SK-N-SH treated with all-trans-retinoic acid at 6 μM for 48 hours (cell line): ENCODE measurements at regions not wholly inside any gene's neighbourhood (a gene's known extent, or its start where the extent isn't known, plus 50 kb on each side); places are given as distances from the start of the nearest gene placed in this dataset.

Source experiments
- ATAC-seq: fragments of 200-7000 bp; cut with Tn5 transposase; 3 replicates; pipeline ENCODE4 v1.9.1; 2020; ENCODE audit warnings: mild to moderate bottlenecking, moderate library complexity
- ARNTL ChIP-seq: fragments of 450-650 bp; formaldehyde crosslinking; IDR thresholded peaks from 2 replicates; pipeline ENCODE4 v1.5.0; 2020; ENCODE audit warnings: low read depth, mild to moderate bottlenecking, moderate library complexity, borderline replicate concordance
- BACH2 ChIP-seq: fragments of 250-450 bp; sonication (Bioruptor Pico); IDR thresholded peaks from 2 replicates; pipeline ENCODE4 v1.9.0; 2021; ENCODE audit warnings: mild to moderate bottlenecking, borderline replicate concordance
- CREB5 ChIP-seq: fragments of 250-450 bp; sonication (Bioruptor Pico); IDR thresholded peaks from 2 replicates; pipeline ENCODE4 v1.5.1; 2020; ENCODE audit warnings: low read depth, mild to moderate bottlenecking, moderate library complexity
- CSDC2 ChIP-seq: fragments of 250-450 bp; sonication (Bioruptor Pico); IDR thresholded peaks from 2 replicates; pipeline ENCODE4 v1.5.0; 2020; ENCODE audit warnings: mild to moderate bottlenecking, moderate library complexity
- CSRNP3 ChIP-seq: fragments of 250-450 bp; sonication (Bioruptor Pico); IDR thresholded peaks from 2 replicates; pipeline ENCODE4 v1.5.1; 2021; ENCODE audit warnings: mild to moderate bottlenecking, moderate library complexity
- ESRRG ChIP-seq: fragments of 250-450 bp; sonication (Bioruptor Pico); IDR thresholded peaks from 2 replicates; pipeline ENCODE4 v1.6.1; 2021; ENCODE audit warnings: mild to moderate bottlenecking
- GLIS3 ChIP-seq: fragments of 250-450 bp; sonication (Bioruptor Pico); IDR thresholded peaks from 2 replicates; pipeline ENCODE4 v1.5.0; 2020; ENCODE audit warnings: mild to moderate bottlenecking, moderate library complexity
- OSR1 ChIP-seq: fragments of 250-450 bp; sonication (Bioruptor Pico); IDR thresholded peaks from 2 replicates; pipeline ENCODE4 v1.8.0; 2022; ENCODE audit warnings: moderate library complexity, mild to moderate bottlenecking, inconsistent platforms
- POU6F1 ChIP-seq: fragments of 250-450 bp; sonication (Bioruptor Pico); IDR thresholded peaks from 2 replicates; pipeline ENCODE4 v1.8.0; 2021; ENCODE audit warnings: low read depth, mild to moderate bottlenecking, moderate library complexity, borderline replicate concordance
- PPARA ChIP-seq: fragments of 250-450 bp; sonication (Bioruptor Pico); IDR thresholded peaks from 2 replicates; pipeline ENCODE4 v1.5.0; 2020; ENCODE audit warnings: mild to moderate bottlenecking, borderline replicate concordance
- RARB ChIP-seq: fragments of 250-450 bp; sonication (Bioruptor Pico); IDR thresholded peaks from 2 replicates; pipeline ENCODE4 v1.8.0; 2021; ENCODE audit warnings: mild to moderate bottlenecking, moderate library complexity
- SNAI2 ChIP-seq: fragments of 250-450 bp; sonication (Bioruptor Pico); IDR thresholded peaks from 2 replicates; pipeline ENCODE4 v1.5.0; 2020; ENCODE audit warnings: mild to moderate bottlenecking, moderate library complexity
- TCF4 ChIP-seq: fragments of 250-450 bp; sonication (Bioruptor Pico); IDR thresholded peaks from 2 replicates; pipeline ENCODE4 v1.8.0; 2021; ENCODE audit warnings: mild to moderate bottlenecking, moderate library complexity, borderline replicate concordance
- TOX ChIP-seq: fragments of 250-450 bp; sonication (Bioruptor Pico); IDR thresholded peaks from 2 replicates; pipeline ENCODE4 v1.8.0; 2021; ENCODE audit warnings: mild to moderate bottlenecking, moderate library complexity, borderline replicate concordance
- TSHZ2 ChIP-seq: fragments of 250-450 bp; sonication (Bioruptor Pico); IDR thresholded peaks from 2 replicates; pipeline ENCODE4 v1.5.0; 2020; ENCODE audit warnings: mild to moderate bottlenecking, moderate library complexity
- ZC3H10 ChIP-seq: fragments of 250-450 bp; sonication (Bioruptor Pico); IDR thresholded peaks from 2 replicates; pipeline ENCODE4 v1.5.1; 2021; ENCODE audit warnings: mild to moderate bottlenecking, moderate library complexity
- ZFP3 ChIP-seq: fragments of 250-450 bp; sonication (Bioruptor Pico); IDR thresholded peaks from 2 replicates; pipeline ENCODE4 v1.5.0; 2020; ENCODE audit warnings: mild to moderate bottlenecking, moderate library complexity
- ZFP30 ChIP-seq: fragments of 450-650 bp; formaldehyde crosslinking; IDR thresholded peaks from 2 replicates; pipeline ENCODE4 v1.5.0; 2022; ENCODE audit warnings: mild to moderate bottlenecking, moderate library complexity
- ZNF565 ChIP-seq: fragments of 450-650 bp; formaldehyde crosslinking; conservative IDR thresholded peaks from 2 replicates; pipeline ENCODE4 v1.5.0; 2020; ENCODE audit warnings: low read depth, mild to moderate bottlenecking, moderate library complexity
- ZNF70 ChIP-seq: fragments of 450-650 bp; formaldehyde crosslinking; IDR thresholded peaks from 2 replicates; pipeline ENCODE4 v1.5.0; 2020; ENCODE audit warnings: mild to moderate bottlenecking, moderate library complexity
- TF ChIP-seq, protein P1 (sequence below): fragments of 250-450 bp; sonication (Bioruptor Pico); IDR thresholded peaks from 2 replicates; pipeline ENCODE4 v1.8.0; 2020; ENCODE audit warnings: mild to moderate bottlenecking, moderate library complexity, borderline replicate concordance

DNA sequence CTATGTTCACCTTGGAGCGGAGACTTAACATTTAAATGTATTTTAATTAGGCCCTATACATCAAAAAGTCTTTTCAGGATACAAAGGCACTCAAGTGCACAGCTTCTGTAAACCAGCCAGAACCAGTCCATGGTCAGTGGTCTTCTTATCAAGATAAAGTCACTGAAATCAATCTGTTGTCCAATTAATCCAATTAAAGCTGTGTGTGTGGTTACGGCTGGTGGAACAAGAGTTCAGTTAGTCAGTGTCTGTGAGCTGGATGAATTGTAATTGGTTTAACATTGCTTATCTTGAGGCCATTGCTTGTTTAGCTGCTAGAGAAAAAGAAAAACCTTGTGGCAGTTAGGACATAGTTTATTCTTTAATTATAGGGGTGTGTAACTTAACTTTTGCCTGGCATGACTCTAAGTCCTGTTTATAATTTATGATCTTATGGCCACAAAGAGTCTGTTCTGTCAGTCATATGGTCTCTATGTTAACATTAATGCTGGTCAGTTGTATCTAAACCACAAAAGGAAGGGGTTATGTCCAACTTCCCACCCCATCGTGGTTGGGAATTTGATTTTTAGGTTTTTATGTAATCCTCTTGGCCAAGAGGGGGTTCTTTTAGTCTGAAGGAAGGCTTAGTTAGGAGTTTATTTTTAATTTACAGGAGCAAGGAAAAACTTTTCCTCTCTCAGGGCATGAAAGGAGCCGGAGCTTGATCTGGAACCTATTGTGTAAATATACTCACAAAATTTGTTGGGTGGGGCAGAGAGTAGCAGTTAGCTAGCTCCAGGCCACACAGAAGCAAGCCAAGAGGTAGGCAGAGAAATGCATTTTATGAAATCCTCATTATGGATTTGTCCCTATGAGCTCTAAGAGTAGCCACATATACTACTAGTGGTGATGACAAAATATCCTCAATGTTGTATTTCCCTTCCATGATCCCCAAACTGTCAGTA is 665.7 kb upstream of the ACTRT1 start:
- no peak for ATAC-seq
- TF ChIP-seq POU6F1 = no peak
- no peak; the same call in 1 of the 2 replicates for TF ChIP-seq TCF4 (CRISPR knock-in tag)
- TF ChIP-seq PPARA = no peak
- TF ChIP-seq ZC3H10 = no peak
- TF ChIP-seq ESRRG (CRISPR knock-in tag) = no peak
- no peak for TF ChIP-seq CREB5 (CRISPR knock-in tag)
- no peak for TF ChIP-seq SNAI2 (CRISPR knock-in tag)
- no peak for TF ChIP-seq RARB (CRISPR knock-in tag)
- no peak for TF ChIP-seq ZFP30
- no peak for TF ChIP-seq ARNTL (CRISPR knock-in tag)

DNA sequence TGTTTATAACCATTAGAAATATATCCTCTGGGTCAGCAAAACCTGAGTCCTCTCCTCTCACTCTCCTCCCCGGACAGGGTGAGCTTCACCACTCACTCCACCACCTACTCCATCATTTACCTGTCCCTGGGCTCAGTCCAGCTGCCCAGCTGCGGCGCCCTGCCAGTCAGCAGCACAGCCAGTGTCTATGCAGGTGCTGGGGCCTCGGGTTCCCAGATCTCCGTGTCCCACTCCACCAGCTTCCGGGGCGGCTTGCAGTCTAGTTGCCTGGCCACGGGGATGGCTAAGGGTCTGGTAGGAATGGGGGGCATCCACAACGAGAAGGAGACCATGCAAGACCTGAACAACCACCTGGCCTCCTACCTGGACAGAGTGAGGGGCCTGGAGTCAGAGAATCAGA is 662.2 kb upstream of the ACTRT1 start:
- no peak for ATAC-seq
- TF ChIP-seq CREB5 (CRISPR knock-in tag) (no peak), TOX (CRISPR knock-in tag) (no peak), GLIS3 (CRISPR knock-in tag) (no peak)
- TF ChIP-seq, protein P1, sequence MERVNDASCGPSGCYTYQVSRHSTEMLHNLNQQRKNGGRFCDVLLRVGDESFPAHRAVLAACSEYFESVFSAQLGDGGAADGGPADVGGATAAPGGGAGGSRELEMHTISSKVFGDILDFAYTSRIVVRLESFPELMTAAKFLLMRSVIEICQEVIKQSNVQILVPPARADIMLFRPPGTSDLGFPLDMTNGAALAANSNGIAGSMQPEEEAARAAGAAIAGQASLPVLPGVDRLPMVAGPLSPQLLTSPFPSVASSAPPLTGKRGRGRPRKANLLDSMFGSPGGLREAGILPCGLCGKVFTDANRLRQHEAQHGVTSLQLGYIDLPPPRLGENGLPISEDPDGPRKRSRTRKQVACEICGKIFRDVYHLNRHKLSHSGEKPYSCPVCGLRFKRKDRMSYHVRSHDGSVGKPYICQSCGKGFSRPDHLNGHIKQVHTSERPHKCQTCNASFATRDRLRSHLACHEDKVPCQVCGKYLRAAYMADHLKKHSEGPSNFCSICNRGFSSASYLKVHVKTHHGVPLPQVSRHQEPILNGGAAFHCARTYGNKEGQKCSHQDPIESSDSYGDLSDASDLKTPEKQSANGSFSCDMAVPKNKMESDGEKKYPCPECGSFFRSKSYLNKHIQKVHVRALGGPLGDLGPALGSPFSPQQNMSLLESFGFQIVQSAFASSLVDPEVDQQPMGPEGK = no peak

- TF ChIP-seq TCF4 (CRISPR knock-in tag) (peak; percentile 11; the same call in 1 of the 2 replicates), ARNTL (CRISPR knock-in tag) (no peak)
- ATAC-seq = no peak
Observed at GRCh38 chrX:128699716-128700285, 647.6 kb upstream of the ACTRT1 start.

DNA sequence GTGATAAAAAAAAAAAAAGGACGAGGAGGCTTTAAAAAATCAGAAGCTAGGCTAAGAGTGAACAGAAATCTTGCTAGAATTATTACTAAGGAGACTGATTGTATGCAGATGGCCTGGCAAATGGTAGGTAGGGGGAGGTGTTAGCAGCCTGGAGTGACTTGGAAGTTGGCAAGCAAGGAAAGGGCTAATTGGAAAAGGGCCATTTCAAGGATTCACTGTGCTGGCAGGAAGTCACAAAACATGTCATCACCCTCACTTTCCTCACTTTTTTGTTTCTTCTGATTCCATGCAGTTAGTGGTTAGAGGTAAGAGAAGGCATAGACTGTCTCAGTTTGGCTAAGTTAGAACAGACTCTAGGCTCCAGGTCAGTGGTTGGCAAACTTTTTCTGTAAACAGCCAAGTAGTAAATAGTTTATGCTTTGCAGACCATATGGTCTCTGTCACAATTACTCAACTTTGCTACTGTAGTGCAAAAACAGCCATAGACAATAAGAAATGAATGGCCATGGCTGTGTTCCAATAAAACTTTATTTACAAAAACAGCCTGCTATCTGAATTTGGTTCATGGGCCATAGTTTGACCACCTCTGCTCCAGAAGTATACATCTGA is 646.5 kb upstream of the ACTRT1 start:
- ATAC-seq = no peak
- TF ChIP-seq TSHZ2 (CRISPR knock-in tag) (no peak), CREB5 (CRISPR knock-in tag) (no peak), ZFP3 (CRISPR knock-in tag) (no peak), BACH2 (CRISPR knock-in tag) (no peak), OSR1 (CRISPR knock-in tag) (no peak), ZFP30 (no peak), ZC3H10 (no peak), ESRRG (CRISPR knock-in tag) (no peak), RARB (CRISPR knock-in tag) (no peak), CSRNP3 (CRISPR knock-in tag) (no peak), PPARA (no peak), ZNF565 (CRISPR knock-in tag) (no peak), ZNF70 (CRISPR knock-in tag) (no peak), CSDC2 (no peak)
